ENCODE measurements at regions not wholly inside any gene's neighbourhood (a gene's known extent, or its start where the extent isn't known, plus 50 kb on each side); places are given as distances from the start of the nearest gene placed in this dataset.

- BruUV-seq (replicated peaks) = no TSS peak
- TF ChIP-seq, protein P1, sequence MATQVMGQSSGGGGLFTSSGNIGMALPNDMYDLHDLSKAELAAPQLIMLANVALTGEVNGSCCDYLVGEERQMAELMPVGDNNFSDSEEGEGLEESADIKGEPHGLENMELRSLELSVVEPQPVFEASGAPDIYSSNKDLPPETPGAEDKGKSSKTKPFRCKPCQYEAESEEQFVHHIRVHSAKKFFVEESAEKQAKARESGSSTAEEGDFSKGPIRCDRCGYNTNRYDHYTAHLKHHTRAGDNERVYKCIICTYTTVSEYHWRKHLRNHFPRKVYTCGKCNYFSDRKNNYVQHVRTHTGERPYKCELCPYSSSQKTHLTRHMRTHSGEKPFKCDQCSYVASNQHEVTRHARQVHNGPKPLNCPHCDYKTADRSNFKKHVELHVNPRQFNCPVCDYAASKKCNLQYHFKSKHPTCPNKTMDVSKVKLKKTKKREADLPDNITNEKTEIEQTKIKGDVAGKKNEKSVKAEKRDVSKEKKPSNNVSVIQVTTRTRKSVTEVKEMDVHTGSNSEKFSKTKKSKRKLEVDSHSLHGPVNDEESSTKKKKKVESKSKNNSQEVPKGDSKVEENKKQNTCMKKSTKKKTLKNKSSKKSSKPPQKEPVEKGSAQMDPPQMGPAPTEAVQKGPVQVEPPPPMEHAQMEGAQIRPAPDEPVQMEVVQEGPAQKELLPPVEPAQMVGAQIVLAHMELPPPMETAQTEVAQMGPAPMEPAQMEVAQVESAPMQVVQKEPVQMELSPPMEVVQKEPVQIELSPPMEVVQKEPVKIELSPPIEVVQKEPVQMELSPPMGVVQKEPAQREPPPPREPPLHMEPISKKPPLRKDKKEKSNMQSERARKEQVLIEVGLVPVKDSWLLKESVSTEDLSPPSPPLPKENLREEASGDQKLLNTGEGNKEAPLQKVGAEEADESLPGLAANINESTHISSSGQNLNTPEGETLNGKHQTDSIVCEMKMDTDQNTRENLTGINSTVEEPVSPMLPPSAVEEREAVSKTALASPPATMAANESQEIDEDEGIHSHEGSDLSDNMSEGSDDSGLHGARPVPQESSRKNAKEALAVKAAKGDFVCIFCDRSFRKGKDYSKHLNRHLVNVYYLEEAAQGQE (IDR thresholded peaks at IDR 0.05; ENCODE audit: insufficient read depth in 1 of 2, low read depth in 2 of 2, low read length in 1 of 2) = no peak
- TF ChIP-seq SIN3A (IDR thresholded peaks at IDR 0.05; ENCODE audit: borderline replicate concordance, insufficient read depth, low read depth, low read length) (no peak), POLR2AphosphoS5 (IDR thresholded peaks at IDR 0.05; ENCODE audit: low read depth, low read length) (no peak), TCF7L2 (IDR thresholded peaks at IDR 0.05; ENCODE audit: low read depth, low read length) (no peak), CTCF (IDR thresholded peaks at IDR 0.05) (no peak)
- Histone ChIP-seq H3K27ac (ENCODE audit: low read length) (no peak overlapping the region), H3K36me3 (ENCODE audit: control insufficient read depth, insufficient read depth, low read length) (no peaks in the 10 kb centered on the region), H3K4me1 (ENCODE audit: control insufficient read depth, insufficient read depth, low read length) (no peaks in the 10 kb centered on the region), H3K27me3 (ENCODE audit: control insufficient read depth, insufficient read depth, low read length) (no peaks in the 10 kb centered on the region), H3K4me3 (ENCODE audit: low read depth in 2 of 2, low read length in 2 of 2) (no peak overlapping the region), H3K9me3 (ENCODE audit: control insufficient read depth, insufficient read depth, low read depth, low read length) (no peaks in the 10 kb centered on the region)
- ChIA-PET CTCF (no interaction called here), POLR2A (no interaction called here)
- DNase-seq (ENCODE audit: low read depth, low spot score) = no peak
- intact Hi-C loops (cut with micrococcal nuclease; ENCODE audit: unreplicated experiment) = no loop called here
- ATAC-seq = no peak
- in situ Hi-C loops (cut with HindIII; ENCODE audit: low pct_unique_long_range_greater_than_20kb, low sequenced_read_pairs) = no loop called here
These were observed 690.1 kb upstream of the COX7C start for GRCh38 chr5:85927632-85928031.

DNA sequence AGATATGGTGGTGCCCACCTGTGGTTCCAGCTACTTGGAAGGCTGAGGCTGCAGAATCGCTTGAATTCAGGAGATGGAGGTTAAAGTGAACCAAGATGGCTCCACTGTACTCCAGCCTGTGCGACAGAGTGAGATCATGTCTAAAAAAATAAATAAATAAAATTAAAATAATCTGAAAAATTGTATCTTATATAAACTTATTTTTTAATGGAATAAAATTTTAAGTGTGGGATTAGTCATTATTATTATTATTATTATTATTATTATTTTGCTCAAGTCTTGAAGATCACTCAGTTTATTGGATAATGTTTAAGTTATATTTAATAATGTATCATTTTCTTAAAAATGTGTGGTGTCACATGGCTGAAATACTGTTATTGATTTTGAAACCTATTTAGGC is 688.0 kb upstream of the COX7C start:
- Histone ChIP-seq H3K36me3 (ENCODE audit: control insufficient read depth, insufficient read depth, low read length) (no peaks in the 10 kb centered on the region), H3K4me3 (ENCODE audit: low read depth in 2 of 2, low read length in 2 of 2) (no peak overlapping the region), H3K27me3 (ENCODE audit: control insufficient read depth, insufficient read depth, low read length) (no peaks in the 10 kb centered on the region), H3K4me1 (ENCODE audit: control insufficient read depth, insufficient read depth, low read length) (no peaks in the 10 kb centered on the region), H3K27ac (ENCODE audit: low read length) (no peak overlapping the region), H3K9me3 (ENCODE audit: control insufficient read depth, insufficient read depth, low read depth, low read length) (no peaks in the 10 kb centered on the region)
- in situ Hi-C loops (cut with HindIII; ENCODE audit: low pct_unique_long_range_greater_than_20kb, low sequenced_read_pairs) = no loop called here
- DNase-seq (ENCODE audit: low read depth, low spot score) (no peak), ATAC-seq (no peak)
- ChIA-PET CTCF (no interaction called here), POLR2A (no interaction called here)
- intact Hi-C loops (cut with micrococcal nuclease; ENCODE audit: unreplicated experiment) = no loop called here
- TF ChIP-seq CTCF (IDR thresholded peaks at IDR 0.05) = no peak
- no peak for TF ChIP-seq SIN3A (IDR thresholded peaks at IDR 0.05; ENCODE audit: borderline replicate concordance, insufficient read depth, low read depth, low read length)
- no peak for TF ChIP-seq TCF7L2 (IDR thresholded peaks at IDR 0.05; ENCODE audit: low read depth, low read length)
- TF ChIP-seq, protein P1 (IDR thresholded peaks at IDR 0.05; ENCODE audit: insufficient read depth in 1 of 2, low read depth in 2 of 2, low read length in 1 of 2) = no peak
- no peak for TF ChIP-seq POLR2AphosphoS5 (IDR thresholded peaks at IDR 0.05; ENCODE audit: low read depth, low read length)
- no TSS peak for BruUV-seq (replicated peaks)

Data from Panc1 (cell line).